ENCODE measurements at regions not wholly inside any gene's neighbourhood (a gene's known extent, or its start where the extent isn't known, plus 50 kb on each side); places are given as distances from the start of the nearest gene placed in this dataset.

DNA sequence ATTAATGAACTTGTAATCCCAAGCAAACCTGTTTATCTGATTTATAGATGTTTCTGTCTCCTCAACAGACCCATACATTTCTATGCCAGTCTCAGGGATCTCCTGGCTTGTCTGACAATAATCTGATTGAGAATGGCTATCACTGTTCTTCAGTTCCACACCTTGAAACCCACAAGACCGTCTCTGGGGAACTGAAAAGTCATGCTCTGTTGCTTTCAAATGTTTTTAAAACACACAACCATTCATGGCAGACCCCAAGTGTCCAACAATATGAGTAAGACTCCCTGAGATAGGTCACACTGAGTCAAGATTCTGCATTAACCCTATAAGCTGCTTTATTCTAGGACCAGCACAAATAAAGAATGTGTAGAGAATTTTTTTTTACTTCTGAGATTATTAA, 611.2 kb upstream of the PLXNA2 start:
- H3K4me3 ChIP-seq (ENCODE audit: low read depth, low read length) = no peak overlapping the region
- DNase-seq (ENCODE audit: low read depth) = peak; percentile 61
- TF ChIP-seq, protein P1, sequence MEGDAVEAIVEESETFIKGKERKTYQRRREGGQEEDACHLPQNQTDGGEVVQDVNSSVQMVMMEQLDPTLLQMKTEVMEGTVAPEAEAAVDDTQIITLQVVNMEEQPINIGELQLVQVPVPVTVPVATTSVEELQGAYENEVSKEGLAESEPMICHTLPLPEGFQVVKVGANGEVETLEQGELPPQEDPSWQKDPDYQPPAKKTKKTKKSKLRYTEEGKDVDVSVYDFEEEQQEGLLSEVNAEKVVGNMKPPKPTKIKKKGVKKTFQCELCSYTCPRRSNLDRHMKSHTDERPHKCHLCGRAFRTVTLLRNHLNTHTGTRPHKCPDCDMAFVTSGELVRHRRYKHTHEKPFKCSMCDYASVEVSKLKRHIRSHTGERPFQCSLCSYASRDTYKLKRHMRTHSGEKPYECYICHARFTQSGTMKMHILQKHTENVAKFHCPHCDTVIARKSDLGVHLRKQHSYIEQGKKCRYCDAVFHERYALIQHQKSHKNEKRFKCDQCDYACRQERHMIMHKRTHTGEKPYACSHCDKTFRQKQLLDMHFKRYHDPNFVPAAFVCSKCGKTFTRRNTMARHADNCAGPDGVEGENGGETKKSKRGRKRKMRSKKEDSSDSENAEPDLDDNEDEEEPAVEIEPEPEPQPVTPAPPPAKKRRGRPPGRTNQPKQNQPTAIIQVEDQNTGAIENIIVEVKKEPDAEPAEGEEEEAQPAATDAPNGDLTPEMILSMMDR (IDR thresholded peaks at IDR 0.05; ENCODE audit: low read depth, low read length, missing control alignments) = no peak

DNA sequence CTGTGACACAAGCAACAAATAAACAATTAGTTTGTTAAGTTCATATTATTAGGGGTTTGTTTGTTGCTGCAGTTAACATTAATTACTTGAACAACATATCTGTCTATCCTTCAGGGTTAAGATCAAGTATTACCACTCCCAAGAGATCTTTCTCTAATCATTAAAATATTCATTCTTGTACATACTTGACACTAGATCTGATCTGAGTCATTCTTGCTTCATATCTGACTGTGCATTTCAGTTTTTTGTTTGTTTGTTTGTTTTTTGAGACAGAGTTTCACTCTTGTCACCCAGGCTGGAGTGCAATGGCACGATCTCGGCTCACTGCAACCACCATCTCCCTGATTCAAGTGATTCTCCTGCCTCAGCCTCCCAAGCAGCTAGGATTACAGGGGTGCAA, 613.3 kb upstream of the PLXNA2 start:
- DNase-seq (ENCODE audit: low read depth) = no peak
- TF ChIP-seq, protein P1 (IDR thresholded peaks at IDR 0.05; ENCODE audit: low read depth, low read length, missing control alignments) = no peak
- H3K4me3 ChIP-seq (ENCODE audit: low read depth, low read length) = no peak overlapping the region

DNA sequence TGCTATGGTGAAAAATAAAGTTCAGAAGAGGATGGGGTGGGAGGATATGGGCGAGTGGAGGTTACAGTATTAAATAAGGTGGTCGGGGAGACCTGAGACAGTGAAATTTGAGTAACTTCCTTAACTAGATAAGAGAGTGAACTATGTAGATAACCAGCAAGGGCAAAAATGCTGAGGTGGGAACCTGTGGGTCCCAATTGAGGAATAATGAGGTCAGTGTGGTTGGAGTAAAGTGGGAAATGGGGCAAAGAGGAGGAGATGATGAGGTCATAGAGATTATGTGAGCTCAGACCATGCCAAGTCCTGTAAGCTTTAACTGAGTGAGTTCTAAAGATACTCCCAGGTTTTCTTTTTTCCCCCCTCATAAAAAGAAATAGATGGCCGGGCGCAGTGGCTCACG, 614.6 kb upstream of the PLXNA2 start:
- H3K4me3 ChIP-seq (ENCODE audit: low read depth, low read length) = no peak overlapping the region
- no peak for DNase-seq (ENCODE audit: low read depth)
- TF ChIP-seq, protein P1 (IDR thresholded peaks at IDR 0.05; ENCODE audit: low read depth, low read length, missing control alignments) = no peak

DNA sequence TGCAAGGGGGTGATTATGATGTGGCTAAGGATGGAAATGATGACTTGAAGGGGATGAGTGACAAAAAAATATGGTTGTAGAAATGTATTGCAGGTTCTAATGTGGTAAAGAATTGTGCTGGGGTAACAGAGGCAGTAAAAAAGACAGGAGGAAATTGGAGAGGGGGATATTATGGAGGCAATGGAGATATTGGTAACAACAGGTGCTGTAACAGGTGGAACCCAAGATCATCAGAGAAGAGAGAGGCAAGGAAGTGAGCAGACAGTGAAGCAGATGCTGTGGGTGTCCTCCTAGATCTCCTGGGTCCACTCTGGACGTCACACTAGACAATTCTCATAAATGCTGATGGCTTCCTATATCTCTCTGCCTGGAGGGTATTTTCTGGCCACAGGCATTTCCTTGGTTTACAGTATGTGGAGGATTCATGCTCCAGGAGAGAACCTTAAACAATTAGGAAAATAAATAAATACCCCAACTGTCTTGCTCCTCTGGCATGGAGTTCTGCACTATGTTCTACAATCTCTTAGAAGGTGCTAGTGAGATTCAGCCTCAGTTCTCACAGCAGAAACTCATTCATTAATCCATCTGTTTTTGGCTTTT, 620.3 kb upstream of the PLXNA2 start:
- no peak overlapping the region for H3K4me3 ChIP-seq (ENCODE audit: low read depth, low read length)
- no peak for DNase-seq (ENCODE audit: low read depth)
- TF ChIP-seq, protein P1 (IDR thresholded peaks at IDR 0.05; ENCODE audit: low read depth, low read length, missing control alignments) = no peak

DNA sequence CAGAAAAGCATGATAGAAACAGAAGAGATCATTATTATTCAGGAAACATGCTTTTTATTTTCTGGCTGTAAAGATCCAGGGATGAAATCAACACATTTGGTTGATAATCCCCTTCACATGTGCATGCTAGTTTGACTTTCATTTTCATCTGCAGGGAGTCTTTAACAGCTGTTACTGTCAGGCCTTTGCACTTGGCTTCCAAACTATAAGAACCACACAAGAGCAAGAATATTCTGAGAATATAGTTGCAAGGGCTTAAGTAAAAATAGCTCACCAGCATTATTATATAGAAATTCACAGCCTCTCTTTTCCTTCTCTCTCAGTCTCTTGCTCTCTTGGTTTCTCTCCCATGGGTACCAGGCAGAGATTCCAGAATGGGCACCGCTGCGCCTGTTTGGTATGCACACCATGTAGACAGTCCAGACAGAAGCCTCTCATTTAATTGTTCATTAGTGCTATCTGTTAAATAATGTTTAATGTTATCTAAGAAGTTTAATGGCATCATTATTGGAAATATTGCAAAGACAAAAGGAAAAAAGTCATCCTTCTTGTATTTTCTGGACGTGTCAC, 622.3 kb upstream of the PLXNA2 start:
- no peak overlapping the region for H3K4me3 ChIP-seq (ENCODE audit: low read depth, low read length)
- DNase-seq (ENCODE audit: low read depth) = no peak
- TF ChIP-seq, protein P1 (IDR thresholded peaks at IDR 0.05; ENCODE audit: low read depth, low read length, missing control alignments) = no peak

DNA sequence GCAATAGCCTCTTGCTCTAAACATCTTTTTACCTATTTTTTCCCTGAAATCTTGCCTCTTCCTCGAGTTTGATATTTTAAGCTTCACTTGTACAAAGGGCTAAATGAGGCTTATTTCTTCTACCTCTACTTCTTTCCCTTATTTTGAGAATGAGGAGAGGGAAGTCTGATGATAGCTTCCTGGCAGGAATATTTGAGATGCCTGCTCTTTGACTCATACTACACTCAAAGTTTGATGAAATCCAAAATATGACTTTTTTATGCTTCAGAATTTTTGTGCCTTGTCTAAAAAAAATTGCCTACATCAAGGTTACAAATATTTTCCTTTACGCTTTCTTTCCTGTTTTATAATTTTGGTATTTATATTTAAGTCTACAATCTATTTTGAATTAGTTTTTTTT, 624.4 kb upstream of the PLXNA2 start:
- TF ChIP-seq, protein P1 (IDR thresholded peaks at IDR 0.05; ENCODE audit: low read depth, low read length, missing control alignments) = no peak
- H3K4me3 ChIP-seq (ENCODE audit: low read depth, low read length) = no peak overlapping the region
- no peak for DNase-seq (ENCODE audit: low read depth)

DNA sequence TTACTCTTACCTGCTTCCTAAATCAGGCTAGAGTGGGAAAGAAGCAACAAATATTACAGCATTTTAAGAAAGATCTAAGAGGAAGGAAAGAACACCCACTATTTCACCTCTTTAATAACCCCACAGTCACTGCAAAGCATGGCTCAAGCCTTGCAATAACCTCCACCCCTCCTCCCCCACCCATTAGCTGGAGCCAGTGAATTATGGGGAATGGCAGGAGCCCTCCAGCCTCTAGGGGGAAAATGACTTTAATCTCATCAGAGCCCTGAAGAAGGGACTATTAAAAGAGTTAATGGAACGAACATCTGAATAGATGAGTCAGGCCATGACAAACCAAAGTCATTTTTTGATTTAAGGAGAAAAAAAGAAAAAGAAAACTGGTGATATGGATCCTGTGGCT, 630.7 kb upstream of the PLXNA2 start:
- DNase-seq (ENCODE audit: low read depth) = no peak
- H3K4me3 ChIP-seq (ENCODE audit: low read depth, low read length) = no peak overlapping the region
- TF ChIP-seq, protein P1 (IDR thresholded peaks at IDR 0.05; ENCODE audit: low read depth, low read length, missing control alignments) = no peak
